HG02763 (cell line): ENCODE measurements at regions not wholly inside any gene's neighbourhood (a gene's known extent, or its start where the extent isn't known, plus 50 kb on each side); places are given as distances from the start of the nearest gene placed in this dataset.

Source experiments
- ATAC-seq: cut with Tn5 transposase; IDR thresholded peaks from one replicate; pipeline ENCODE4 v1.9.1; 2021; ENCODE audit warnings: mild to moderate bottlenecking, moderate library complexity; ENCODE audit not compliant: unreplicated experiment

GRCh38 chr1:38242506-38242905, 195.9 kb upstream of the POU3F1 start:
- ATAC-seq = no peak

DNA sequence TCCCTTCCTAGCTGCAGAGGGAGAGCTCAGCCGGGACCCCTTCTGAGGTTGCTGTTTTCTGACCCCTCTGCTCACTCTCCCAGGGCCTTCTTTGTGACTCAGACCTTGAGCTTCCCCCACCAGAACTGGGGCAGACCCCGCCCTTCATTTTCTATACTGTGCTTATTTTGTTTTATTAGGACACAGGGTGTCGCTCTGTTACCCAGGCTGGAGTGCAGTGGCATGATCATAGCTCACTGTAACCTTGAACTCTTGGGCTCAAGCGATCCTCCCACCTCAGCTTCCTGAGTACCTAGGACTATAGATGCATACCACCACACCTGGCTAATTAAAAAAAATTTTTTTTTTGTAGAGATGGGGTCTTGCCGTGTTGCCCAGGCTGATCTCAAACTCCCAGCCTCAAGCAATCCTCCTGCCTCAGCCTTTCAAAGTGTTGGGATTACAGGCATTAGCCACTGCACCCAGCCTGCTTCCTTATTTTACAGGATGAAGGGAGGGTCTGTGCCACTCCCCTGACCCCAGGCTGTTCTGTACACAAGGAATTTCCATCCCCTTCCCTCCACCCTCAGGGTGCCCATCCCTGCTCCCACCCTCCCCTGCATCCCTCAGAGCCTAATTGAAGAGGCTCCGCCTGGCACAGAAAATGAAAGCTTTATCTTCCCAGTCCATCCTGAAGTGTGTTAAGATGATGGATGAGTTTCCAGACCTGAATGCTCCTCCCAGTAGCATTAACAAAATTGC, 195.2 kb upstream of the POU3F1 start:
- ATAC-seq = no peak

GRCh38 chr1:38240618-38241017, 194.0 kb upstream of the POU3F1 start:
- ATAC-seq = no peak

GRCh38 chr1:38239258-38239835, 192.8 kb upstream of the POU3F1 start:
- ATAC-seq = no peak

DNA sequence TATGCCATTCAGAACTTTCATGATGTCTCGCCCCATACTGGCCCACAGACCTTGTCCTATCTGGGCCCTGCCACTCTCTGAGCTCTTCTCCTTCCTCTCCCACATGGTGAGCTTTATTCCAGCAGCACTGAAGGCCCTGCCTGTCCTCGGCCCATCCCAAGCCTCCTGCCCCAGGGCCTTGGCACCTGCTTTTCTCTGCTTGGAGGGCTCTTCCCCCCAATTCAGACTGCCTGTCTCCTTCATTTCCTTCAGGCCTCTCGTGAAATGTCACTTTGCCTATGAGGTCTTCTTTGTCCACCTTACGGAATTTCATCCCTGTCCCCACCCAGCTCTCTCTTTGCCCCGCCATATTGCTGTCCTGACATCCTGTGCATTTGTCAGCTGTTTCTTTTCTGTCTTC, 191.7 kb upstream of the POU3F1 start:
- no peak for ATAC-seq

- ATAC-seq = no peak
Observed at GRCh38 chr1:38235705-38236104, 189.1 kb upstream of the POU3F1 start.

DNA sequence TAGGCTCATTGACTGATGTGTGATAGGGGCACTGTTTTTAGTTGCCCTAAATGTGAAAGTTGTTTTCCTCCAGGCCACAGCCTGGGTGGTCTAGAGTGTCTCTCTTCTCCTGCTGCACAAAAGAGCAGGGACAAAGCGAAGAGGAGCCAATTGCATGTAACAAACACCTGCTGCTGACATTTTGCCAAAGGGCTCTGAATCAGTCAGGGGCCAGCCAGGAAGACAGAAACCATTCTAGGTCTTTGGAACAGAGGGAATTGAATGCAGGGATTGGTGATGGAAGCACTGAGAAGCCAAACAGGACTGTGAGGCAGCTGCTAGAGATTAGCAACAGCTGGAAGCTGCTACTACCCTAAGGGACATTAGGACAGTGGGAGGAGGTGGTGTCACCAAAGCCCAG, 185.3 kb upstream of the POU3F1 start:
- ATAC-seq = no peak

DNA sequence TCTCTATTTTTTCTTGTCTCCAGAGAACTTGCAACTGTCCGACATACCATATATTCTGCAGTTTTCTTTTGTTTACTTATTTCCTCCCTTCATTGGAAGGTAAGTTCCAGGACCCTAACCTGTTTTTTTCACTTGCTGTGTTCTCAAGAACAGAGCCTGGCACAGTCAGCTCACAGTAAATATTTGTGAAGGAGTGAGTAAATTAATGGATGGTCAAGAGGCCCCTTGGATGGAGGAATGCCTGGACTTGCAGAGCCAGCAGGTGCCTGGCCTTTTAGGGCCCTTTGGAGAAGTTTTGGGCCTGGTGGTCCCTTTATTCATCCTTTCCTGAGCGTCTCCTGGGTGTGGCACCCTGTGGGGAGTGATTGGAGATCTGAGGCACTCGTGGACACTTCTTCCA, 182.1 kb upstream of the POU3F1 start:
- no peak for ATAC-seq

GRCh38 chr1:38225745-38226144, 179.2 kb upstream of the POU3F1 start:
- no peak for ATAC-seq

- ATAC-seq = no peak
Observed at GRCh38 chr1:38223391-38223790, 176.8 kb upstream of the POU3F1 start.

DNA sequence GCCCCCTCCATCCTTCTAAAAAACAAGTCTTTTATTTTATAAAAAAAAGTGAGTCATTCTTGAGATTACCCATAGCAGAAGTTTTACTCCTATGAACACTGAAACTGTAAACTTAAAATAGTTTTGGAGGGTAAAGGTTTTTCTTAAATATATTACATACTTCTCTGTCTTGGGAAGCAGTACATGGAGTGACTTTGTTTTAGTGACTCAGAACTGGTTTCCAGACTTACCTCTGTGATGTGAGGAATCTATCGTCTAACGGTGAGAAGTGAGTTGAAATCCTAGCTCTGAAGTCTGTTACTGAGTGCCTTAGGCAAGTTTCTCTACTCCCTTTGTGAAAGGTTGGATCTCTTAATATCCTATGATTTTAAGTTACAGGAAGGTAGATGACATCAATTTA, 176.3 kb upstream of the POU3F1 start:
- no peak for ATAC-seq

DNA sequence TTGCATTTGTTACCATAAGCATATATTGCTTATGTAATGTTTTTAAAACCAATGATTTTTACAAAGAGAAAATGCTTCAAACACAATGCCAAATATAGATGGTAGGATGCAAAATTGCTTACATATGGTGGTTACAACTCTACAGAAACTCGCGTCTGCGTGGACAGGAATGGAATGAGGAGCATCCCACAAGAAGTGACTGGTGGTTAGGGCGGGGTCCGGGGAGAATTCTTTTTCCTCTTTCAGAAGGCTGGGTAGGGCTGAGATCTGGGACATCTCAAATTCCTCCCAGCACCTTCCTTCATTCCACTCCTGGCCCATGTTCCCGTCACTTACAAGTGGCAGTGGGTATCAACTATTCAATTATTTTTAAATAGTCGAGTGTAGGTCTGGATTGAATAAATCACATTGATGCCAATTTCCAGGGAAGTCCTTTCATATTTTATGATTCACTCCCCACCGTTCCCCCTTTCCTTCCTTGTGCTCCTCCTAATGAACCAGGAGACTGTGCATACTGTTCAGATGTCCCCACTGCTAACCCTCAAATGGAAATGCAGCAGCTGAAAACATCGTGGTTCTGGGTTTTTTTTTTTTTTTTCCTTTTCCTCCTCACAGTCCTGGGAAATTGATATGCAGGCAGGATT, 174.5 kb upstream of the POU3F1 start:
- ATAC-seq = no peak

DNA sequence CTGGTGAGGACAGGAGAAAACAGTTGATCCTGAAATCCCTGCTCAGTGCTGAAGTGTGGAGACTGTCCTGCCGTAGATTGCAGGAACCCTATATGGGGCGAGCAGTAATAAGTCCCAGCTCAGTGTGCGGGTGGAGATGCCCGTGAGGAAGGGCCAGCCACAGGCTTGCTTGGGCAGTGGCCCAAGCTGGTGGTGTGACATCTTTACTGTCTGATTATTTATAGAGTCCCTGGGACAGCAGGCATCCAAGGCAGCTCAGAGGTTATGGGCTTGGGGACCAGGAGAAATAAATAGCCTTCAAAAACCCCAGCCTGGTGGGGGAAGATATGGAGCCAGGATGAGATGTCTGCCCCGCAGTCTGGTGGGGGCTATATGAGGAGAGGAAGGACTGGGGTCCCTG, 170.7 kb upstream of the POU3F1 start:
- ATAC-seq = no peak

- no peak for ATAC-seq
Observed at GRCh38 chr1:38213646-38214434, 167.2 kb upstream of the POU3F1 start.

- no peak for ATAC-seq
Observed at GRCh38 chr1:38210895-38211177, 164.2 kb upstream of the POU3F1 start.

DNA sequence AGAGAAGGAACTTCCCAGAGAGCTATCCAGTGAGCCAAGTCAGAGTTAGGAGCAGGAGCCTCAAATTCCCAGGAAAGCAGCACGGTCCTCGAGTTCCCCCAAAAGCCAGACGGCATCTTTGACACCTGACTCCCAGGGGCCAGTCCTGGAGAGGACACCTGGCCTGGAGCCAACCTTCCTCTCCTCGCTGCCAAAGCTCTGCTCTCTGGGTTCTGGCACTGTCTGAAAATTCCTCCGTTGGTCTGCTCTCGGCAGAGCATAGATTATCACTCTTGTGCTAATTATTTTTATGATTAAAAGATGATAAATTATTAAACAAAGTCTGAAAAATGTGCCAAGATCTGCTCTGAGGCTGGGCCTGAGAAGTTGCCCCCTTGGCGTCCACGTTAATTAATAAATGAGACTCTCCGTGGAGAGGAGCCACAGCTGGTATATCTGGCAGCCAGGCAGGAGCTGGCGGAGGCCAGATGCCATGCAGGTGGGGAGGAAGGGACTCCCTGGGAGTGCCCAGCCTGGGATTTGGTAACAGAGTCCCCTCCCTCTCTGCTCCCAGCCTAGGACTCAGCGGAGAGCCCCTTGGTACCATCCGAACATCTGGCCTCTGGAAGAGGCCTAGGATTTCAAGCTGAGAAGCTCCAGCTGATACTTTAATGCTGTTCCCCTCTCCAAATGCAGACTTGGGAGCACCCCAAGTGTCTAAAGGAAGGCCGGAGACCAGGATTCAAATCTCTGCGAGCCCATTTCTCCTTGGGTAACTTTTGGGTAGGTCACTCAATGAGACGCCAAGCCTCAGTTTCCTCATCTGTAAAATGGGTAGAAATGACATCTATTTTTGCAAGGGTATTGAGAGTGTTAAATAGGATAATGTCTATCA, 163.7 kb upstream of the POU3F1 start:
- no peak for ATAC-seq

- no peak for ATAC-seq
Observed at GRCh38 chr1:38208716-38209632, 162.4 kb upstream of the POU3F1 start.

- no peak for ATAC-seq
Observed at GRCh38 chr1:38207906-38208305, 161.3 kb upstream of the POU3F1 start.

GRCh38 chr1:38207275-38207674, 160.7 kb upstream of the POU3F1 start:
- ATAC-seq = no peak

GRCh38 chr1:38204698-38205097, 158.1 kb upstream of the POU3F1 start:
- no peak for ATAC-seq
